IMR-90 (cell line): ENCODE measurements at regions not wholly inside any gene's neighbourhood (a gene's known extent, or its start where the extent isn't known, plus 50 kb on each side); places are given as distances from the start of the nearest gene placed in this dataset.

Experiments
- ATAC-seq: fragments of 200-7000 bp; cut with Tn5 transposase; 2 replicates; pipeline ENCODE4 v1.9.1; 2020; ENCODE audit warnings: low read depth, mild to moderate bottlenecking, moderate library complexity
- BruUV-seq: library from RNA; stranded (reverse); fragments of 400-500 nt; replicated peaks from 2 replicates; lab custom pipeline; 2021; lab: Mats Ljungman, UMichigan
- CTCF ChIA-PET: fragments of 300-600 bp; formaldehyde crosslinking; extraction: SDS; loops from one replicate; lab custom pipeline; 2021; ENCODE audit warnings: antibody characterized with exemption; lab: Yijun Ruan, JAX
- POLR2A ChIA-PET: fragments of 300-600 bp; sonication (Branson Sonifier 250); formaldehyde crosslinking; loops from one replicate; lab custom pipeline; 2022; ENCODE audit warnings: antibody characterized with exemption; ENCODE audit not compliant: unreplicated experiment; lab: Charles Lee
- DNase-seq: peaks from one replicate; pipeline ENCODE4 v3.0.0; 2013
- H2AFZ ChIP-seq: replicated peaks from 2 replicates; pipeline ENCODE3; 2013; ENCODE audit warnings: low read length, mild to moderate bottlenecking; ENCODE audit not compliant: poor library complexity
- H2AK5ac ChIP-seq: 2 replicates; pipeline ENCODE4 v1.6.1; 2013; ENCODE audit warnings: low read depth, low read length, inconsistent platforms
- H2AK9ac ChIP-seq: replicated peaks from 2 replicates; pipeline ENCODE3; 2013; ENCODE audit warnings: mild to moderate bottlenecking, low read depth, low read length, moderate library complexity; ENCODE audit not compliant: poor library complexity
- H2BK120ac ChIP-seq: 2 replicates; pipeline ENCODE4 v1.6.1; 2013; ENCODE audit warnings: low read depth, low read length, inconsistent platforms
- H2BK15ac ChIP-seq: 3 replicates; pipeline ENCODE4 v1.6.1; 2013; ENCODE audit warnings: low read depth, low read length, inconsistent platforms
- H2BK20ac ChIP-seq: 2 replicates; pipeline ENCODE4 v1.6.1; 2013; ENCODE audit warnings: low read depth, mild to moderate bottlenecking, inconsistent platforms, low read length, moderate library complexity
- H2BK5ac ChIP-seq: 2 replicates; pipeline ENCODE4 v1.6.1; 2013; ENCODE audit warnings: mild to moderate bottlenecking, low read depth, low read length, inconsistent platforms; ENCODE audit not compliant: poor library complexity, severe bottlenecking
- H3K14ac ChIP-seq: replicated peaks from 2 replicates; pipeline ENCODE4 v1.6.1; 2013; ENCODE audit warnings: low read depth, low read length, inconsistent platforms
- H3K18ac ChIP-seq: 2 replicates; pipeline ENCODE4 v1.6.1; 2013; ENCODE audit warnings: low read depth, low read length, control low read depth
- H3K23ac ChIP-seq: 2 replicates; pipeline ENCODE4 v1.6.1; 2013; ENCODE audit warnings: low read depth, low read length, inconsistent platforms
- H3K27ac ChIP-seq: 2 replicates; pipeline ENCODE4 v1.5.1; 2013; ENCODE audit warnings: mild to moderate bottlenecking, control low read depth, low read length; ENCODE audit not compliant: insufficient read depth
- H3K27me3 ChIP-seq: 2 replicates; pipeline ENCODE4 v1.6.1; 2013; ENCODE audit warnings: low read length; ENCODE audit not compliant: control insufficient read depth, insufficient read depth
- H3K36me3 ChIP-seq: 2 replicates; pipeline ENCODE4 v1.6.1; 2013; ENCODE audit warnings: low read length, mixed read lengths; ENCODE audit not compliant: control insufficient read depth, insufficient read depth
- H3K4ac ChIP-seq: 2 replicates; pipeline ENCODE4 v1.6.1; 2013; ENCODE audit warnings: low read depth, low read length, inconsistent platforms
- H3K4me1 ChIP-seq: 2 replicates; pipeline ENCODE4 v1.6.1; 2013; ENCODE audit warnings: low read length, mixed read lengths; ENCODE audit not compliant: control insufficient read depth, insufficient read depth
- H3K4me2 ChIP-seq: 2 replicates; pipeline ENCODE4 v1.6.1; 2013; ENCODE audit warnings: low read depth, mild to moderate bottlenecking, control low read depth, low read length, moderate library complexity
- H3K4me3 ChIP-seq: 2 replicates; pipeline ENCODE4 v1.5.1; 2013; ENCODE audit warnings: low read depth, mild to moderate bottlenecking, control low read depth, low read length, moderate library complexity; ENCODE audit not compliant: insufficient read depth
- H3K56ac ChIP-seq: 2 replicates; pipeline ENCODE4 v1.6.1; 2013; ENCODE audit warnings: low read length, inconsistent platforms; ENCODE audit not compliant: insufficient read depth; ENCODE audit errors: extremely low read depth
- H3K79me1 ChIP-seq, 2 experiments: 2 replicates each; pipeline ENCODE4 v1.6.1; 2013; ENCODE audit warnings: low read length in 2 of 2, inconsistent platforms in 1 of 2, low read depth in 1 of 2
- H3K9ac ChIP-seq: 2 replicates; pipeline ENCODE4 v1.6.1; 2013; ENCODE audit warnings: low read depth, low read length, control low read depth
- H3K9me1 ChIP-seq: 2 replicates; pipeline ENCODE4 v1.6.1; 2013; ENCODE audit warnings: low read length, inconsistent platforms; ENCODE audit not compliant: insufficient read depth
- H3K9me3 ChIP-seq: 2 replicates; pipeline ENCODE4 v1.6.1; 2013; ENCODE audit warnings: low read length; ENCODE audit not compliant: control insufficient read depth, insufficient read depth
- H4K20me1 ChIP-seq: 2 replicates; pipeline ENCODE4 v1.6.1; 2013; ENCODE audit warnings: low read length, inconsistent platforms; ENCODE audit not compliant: insufficient read depth
- H4K5ac ChIP-seq: 2 replicates; pipeline ENCODE4 v1.6.1; 2013; ENCODE audit warnings: mild to moderate bottlenecking, low read depth, low read length, control low read depth
- H4K8ac ChIP-seq, 2 experiments: 2 replicates each; pipeline ENCODE4 v1.6.1; 2013; ENCODE audit warnings: low read depth in 2 of 2, low read length in 2 of 2, control low read depth in 1 of 2, inconsistent platforms in 1 of 2
- H4K91ac ChIP-seq: 2 replicates; pipeline ENCODE4 v1.6.1; 2013; ENCODE audit warnings: low read depth, low read length, inconsistent platforms; ENCODE audit not compliant: insufficient read depth
- BHLHE40 ChIP-seq: fragments of 150-350 bp; IDR thresholded peaks from 2 replicates; pipeline ENCODE4 v1.6.1; 2016; ENCODE audit warnings: mild to moderate bottlenecking, low read depth, low read length
- CEBPB ChIP-seq: IDR thresholded peaks from 2 replicates; pipeline ENCODE4 v1.6.1; 2012; ENCODE audit warnings: low read depth, low read length, improper control_type of control experiment
- ELK1 ChIP-seq: fragments of 150-350 bp; IDR thresholded peaks from 2 replicates; pipeline ENCODE4 v1.6.1; 2016; ENCODE audit warnings: low read depth, mild to moderate bottlenecking, low read length, moderate library complexity, borderline replicate concordance
- MAZ ChIP-seq: IDR thresholded peaks from 2 replicates; pipeline ENCODE4 v1.6.1; 2012; ENCODE audit warnings: low read depth, mild to moderate bottlenecking, low read length, improper control_type of control experiment, moderate library complexity, borderline replicate concordance
- MXI1 ChIP-seq: IDR thresholded peaks from 2 replicates; pipeline ENCODE4 v1.6.1; 2012; ENCODE audit warnings: low read depth, mild to moderate bottlenecking, low read length, moderate library complexity, borderline replicate concordance
- NFE2L2 ChIP-seq: fragments of 150-350 bp; IDR thresholded peaks from 2 replicates; pipeline ENCODE4 v1.6.1; 2016; ENCODE audit warnings: low read depth, mild to moderate bottlenecking, low read length
- POLR2A ChIP-seq: IDR thresholded peaks from 2 replicates; pipeline ENCODE4 v1.6.1; 2012; ENCODE audit warnings: mild to moderate bottlenecking, low read depth, low read length
- RCOR1 ChIP-seq: IDR thresholded peaks from 2 replicates; pipeline ENCODE4 v1.6.1; 2012; ENCODE audit warnings: mild to moderate bottlenecking, low read length, improper control_type of control experiment; ENCODE audit not compliant: insufficient replicate concordance
- RFX5 ChIP-seq: IDR thresholded peaks from 2 replicates; pipeline ENCODE4 v1.8.0; 2012; ENCODE audit warnings: low read depth, mild to moderate bottlenecking, low read length, moderate library complexity
- SMC3 ChIP-seq: fragments of 150-350 bp; IDR thresholded peaks from 2 replicates; pipeline ENCODE4 v1.6.1; 2016; ENCODE audit warnings: low read depth, mild to moderate bottlenecking, antibody characterized with exemption, low read length, moderate library complexity
- USF2 ChIP-seq: fragments of 150-350 bp; IDR thresholded peaks from 2 replicates; pipeline ENCODE4 v1.6.1; 2017; ENCODE audit warnings: mild to moderate bottlenecking, antibody characterized with exemption, low read length, low read depth
- WGBS, 2 experiments: methylation state at CpG; one replicate each; pipeline versions ENCODE4 v1.1.5 to v1.1.7; 2013; ENCODE audit warnings: missing lambda C conversion rate in 2 of 2; ENCODE audit not compliant: insufficient read length in 1 of 2; ENCODE audit errors: extremely low coverage in 2 of 2; 5-methylcytosine and 5-hydroxymethylcytosine counted together
- dilution Hi-C: fragments of 300-500 bp; cut with HindIII; formaldehyde crosslinking; loops from one replicate; pipeline ENCODE4 v1.14.3; 2018; ENCODE audit warnings: low sequenced_read_pairs; ENCODE audit not compliant: unreplicated experiment
- in situ Hi-C: fragments of 300-500 bp; cut with MboI; formaldehyde crosslinking; loops from 3 replicates; pipeline ENCODE4 v1.14.3; 2019; ENCODE audit warnings: low sequenced_read_pairs, inconsistent platforms, mixed read lengths
- intact Hi-C: fragments of 100-400 bp; cut with micrococcal nuclease; formaldehyde crosslinking; loops from 2 replicates; pipeline ENCODE4 v1.10.0; 2022

- H2BK5ac ChIP-seq = peak overlapping the region; percentile 42
- POLR2A ChIA-PET = interaction anchor here (0.7 kb wide), 1 partner anchor 127 kb away, joined by 4 read pairs; no protein-coding TSS in a partner anchor
- H4K5ac ChIP-seq = no peak overlapping the region
- peak overlapping the region; percentile 79 for H2BK20ac ChIP-seq
- no peak overlapping the region for H2AFZ ChIP-seq
- no peak overlapping the region for H3K4me3 ChIP-seq
- dilution Hi-C loops (no loop called here), in situ Hi-C loops (no loop called here), intact Hi-C loops (no loop called here)
- 0 out of 2 replicates have a peak overlapping the region, but pooled peaks have one; percentile 8 for H4K91ac ChIP-seq
- no peak overlapping the region for H3K27ac ChIP-seq
- H2AK9ac ChIP-seq = no peak overlapping the region
- no peaks in the 10 kb centered on the region for H3K9me1 ChIP-seq
- H3K4ac ChIP-seq = no peak overlapping the region
- H3K56ac ChIP-seq = no peak overlapping the region
- H3K27me3 ChIP-seq = no peaks in the 10 kb centered on the region
- no peaks in the 10 kb centered on the region for H3K9me3 ChIP-seq
- TF ChIP-seq NFE2L2 (no peak), RCOR1 (no peak), SMC3 (no peak), POLR2A (no peak), MXI1 (no peak), MAZ (no peak), ELK1 (no peak), BHLHE40 (peak; percentile 74; the same call in 1 of the 2 replicates), RFX5 (no peak), CEBPB (peak; percentile 63), USF2 (no peak)
- no peaks in the 10 kb centered on the region for H3K4me1 ChIP-seq
- H2BK120ac ChIP-seq = no peak overlapping the region
- no peak; the same call in 1 of the 2 replicates for ATAC-seq
- H3K23ac ChIP-seq = no peak overlapping the region
- CTCF ChIA-PET = interaction anchor here (0.7 kb wide), 1 partner anchor 251 kb away, joined by 3 read pairs; no protein-coding TSS in a partner anchor
- peak overlapping the region; percentile 68; the same call in 1 of the 2 replicates for H3K14ac ChIP-seq
- no peak overlapping the region for H3K9ac ChIP-seq
- no peaks in the 10 kb centered on the region for H3K79me1 ChIP-seq
- H3K4me2 ChIP-seq = no peak overlapping the region
- H2BK15ac ChIP-seq = no peak overlapping the region
- peak; percentile 79 for DNase-seq
- H2AK5ac ChIP-seq = no peak overlapping the region
- no peaks in the 10 kb centered on the region for H3K36me3 ChIP-seq
- H4K20me1 ChIP-seq = no peaks in the 10 kb centered on the region
- no TSS peak for BruUV-seq
- no peak overlapping the region for H3K18ac ChIP-seq
- no peak overlapping the region for H4K8ac ChIP-seq
- no CpG with 5 or more reads among the region's 1 CpG for WGBS, 2 experiments
Observed at GRCh38 chr18:67733088-67733487, 216.6 kb upstream of the DSEL start.
